HG03045 (cell line): ENCODE measurements at regions not wholly inside any gene's neighbourhood (a gene's known extent, or its start where the extent isn't known, plus 50 kb on each side); places are given as distances from the start of the nearest gene placed in this dataset.
"Not testable (repeated sequence)": the region's sequence is repeated elsewhere in the genome, so short reads cannot be mapped to it uniquely, and the experiment has no call there.

Experiments used
- ATAC-seq: cut with Tn5 transposase; IDR thresholded peaks from one replicate; pipeline ENCODE4 v1.9.1; 2021; ENCODE audit warnings: mild to moderate bottlenecking, moderate library complexity; ENCODE audit not compliant: unreplicated experiment

DNA sequence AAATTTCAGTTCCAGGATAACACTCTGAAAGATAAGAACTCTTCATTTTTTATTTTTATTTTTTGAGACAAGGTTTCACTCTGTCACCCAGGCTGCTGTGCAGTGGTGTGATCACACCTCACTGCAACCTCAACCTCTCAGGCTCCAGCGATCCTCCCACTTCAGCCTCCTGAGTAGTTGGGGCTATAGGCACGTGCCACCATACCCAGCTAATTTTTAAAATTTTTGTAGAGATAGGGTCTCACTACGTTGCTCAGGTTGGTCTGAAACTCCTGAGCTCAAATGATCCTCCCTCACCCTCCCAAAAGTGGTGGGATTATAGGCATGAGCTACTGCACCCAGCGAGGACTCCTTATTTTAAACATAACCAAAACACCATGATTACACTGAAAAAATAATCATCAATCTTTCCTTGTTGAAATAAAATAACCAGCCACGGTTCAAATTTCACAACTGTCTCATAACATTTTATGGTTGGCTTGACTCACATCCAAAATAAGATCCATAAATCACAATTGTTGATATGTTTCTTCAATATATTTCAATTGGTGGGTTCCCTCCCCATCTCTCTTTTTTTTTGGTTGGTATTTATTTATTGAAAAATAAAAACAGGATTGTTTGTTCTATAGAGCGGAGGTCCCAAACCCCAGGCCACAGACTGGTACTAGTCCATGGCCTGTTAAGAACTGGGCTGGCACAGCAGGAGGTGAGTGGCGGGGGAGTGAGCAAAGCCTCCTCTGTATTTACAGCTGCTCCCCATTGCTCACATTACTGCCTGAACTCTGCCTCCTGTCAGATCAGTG, 60.1 kb upstream of the FAM171A1 start:
- ATAC-seq: no peak

DNA sequence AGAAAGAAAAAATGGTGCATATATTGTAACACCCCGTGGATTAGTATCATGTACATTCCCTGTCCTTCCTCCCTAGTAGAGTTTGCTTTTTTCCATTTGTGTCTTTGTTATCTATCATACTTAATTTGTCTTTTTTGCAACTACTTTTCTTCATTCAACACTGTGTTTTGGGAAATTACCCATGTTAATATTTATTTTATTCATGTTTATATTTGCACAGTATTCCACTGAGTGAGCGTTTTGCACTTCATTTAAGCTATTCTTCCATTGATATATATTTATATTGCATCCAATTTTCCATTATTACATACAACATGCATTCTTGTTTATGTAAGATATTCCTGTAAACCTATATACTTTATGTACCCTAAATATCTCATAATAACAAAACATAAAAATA, 57.6 kb upstream of the FAM171A1 start:
- ATAC-seq: no peak

DNA sequence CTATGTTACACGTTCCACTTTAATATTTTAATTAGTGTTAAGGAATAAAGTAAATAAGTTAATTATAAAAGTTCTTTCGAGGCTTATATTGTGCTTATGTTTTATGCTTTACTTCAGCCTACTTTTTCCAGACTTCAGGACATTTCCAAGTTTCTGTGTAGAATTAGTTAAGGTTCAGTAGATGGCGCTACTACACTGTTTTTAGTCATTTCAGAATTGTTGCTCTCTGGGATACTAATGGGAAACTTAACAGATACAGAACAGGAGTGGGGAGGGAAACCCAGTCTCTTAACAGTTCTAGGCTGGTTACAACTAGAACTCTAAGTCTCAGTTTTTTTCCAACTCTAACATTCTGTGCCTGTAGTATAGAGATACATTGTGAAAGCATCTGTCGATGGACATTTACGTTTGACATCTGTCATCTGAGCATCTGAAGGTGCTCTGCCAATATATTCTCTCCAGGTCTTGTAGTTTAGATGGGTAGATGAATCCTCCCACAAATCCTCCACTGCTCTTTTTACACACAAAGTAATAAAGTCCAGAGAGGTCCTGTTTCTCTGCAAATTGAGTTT, 56.8 kb upstream of the FAM171A1 start:
- no peak for ATAC-seq

DNA sequence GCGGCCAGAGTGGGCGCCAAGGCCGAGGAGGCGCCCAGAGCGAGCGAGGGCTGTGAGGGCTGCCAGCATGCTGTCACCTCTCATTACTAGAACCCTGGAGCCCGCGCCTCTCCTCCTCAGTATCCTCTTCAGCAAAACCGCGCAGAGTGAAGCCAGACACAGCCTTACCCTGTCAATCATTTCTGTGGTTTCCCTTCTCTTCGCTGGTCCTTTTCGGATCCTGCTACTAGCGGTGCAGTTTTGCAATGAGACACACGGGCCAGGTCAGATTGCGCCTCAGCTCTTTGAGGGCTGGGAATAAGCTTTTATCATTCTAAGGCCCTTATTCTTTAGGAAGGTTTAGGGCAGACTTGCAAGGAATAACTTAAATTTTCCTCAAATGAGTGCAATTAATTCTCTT, 55.5 kb upstream of the FAM171A1 start:
- ATAC-seq: no peak

DNA sequence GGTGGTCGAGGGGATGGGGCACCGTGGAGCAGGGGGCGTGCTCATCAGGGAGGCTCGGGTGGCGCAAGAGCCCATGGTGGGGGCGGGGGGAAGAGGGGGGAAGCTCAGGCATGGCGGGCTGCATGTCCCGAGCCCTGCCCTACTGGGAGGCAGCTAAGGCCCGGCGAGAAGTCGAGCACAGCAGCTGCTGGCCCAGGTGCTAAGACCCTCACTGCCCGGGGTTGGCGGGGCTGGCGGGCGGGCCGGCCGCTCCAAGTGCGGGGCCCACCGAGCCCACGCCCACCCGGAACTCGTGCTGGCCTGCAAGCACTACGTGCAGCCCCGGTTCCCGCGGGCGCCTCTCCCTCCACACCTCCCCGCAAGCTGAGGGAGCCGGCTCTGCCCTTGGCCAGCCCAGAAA, 55.0 kb upstream of the FAM171A1 start:
- ATAC-seq: no peak

DNA sequence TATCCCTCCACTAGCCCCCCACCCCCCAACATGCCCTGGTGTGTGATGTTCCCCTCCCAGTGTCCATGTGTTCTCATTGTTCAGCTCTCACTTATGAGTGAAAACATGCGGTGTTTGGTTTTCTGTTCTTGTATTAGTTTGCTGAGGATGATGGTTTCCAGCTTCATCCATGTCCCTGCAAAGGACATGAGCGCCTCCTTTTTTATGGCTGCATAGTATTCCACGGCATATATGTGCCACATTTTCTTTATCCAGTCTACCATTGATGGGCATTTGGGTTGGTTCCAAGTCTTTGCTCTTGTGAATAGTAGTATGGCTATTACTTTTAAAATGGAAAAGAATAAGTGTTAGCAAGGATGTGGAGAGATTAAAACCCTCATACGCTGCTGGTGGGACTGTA, 50.8 kb upstream of the FAM171A1 start:
- not testable (repeated sequence) for ATAC-seq
